GM12872 (cell line): ENCODE measurements at regions not wholly inside any gene's neighbourhood (a gene's known extent, or its start where the extent isn't known, plus 50 kb on each side); places are given as distances from the start of the nearest gene placed in this dataset.

Experiments
- TF ChIP-seq, protein P1 (sequence below): IDR thresholded peaks from 3 replicates; pipeline ENCODE4 v1.5.1; 2011; ENCODE audit warnings: low read depth, mild to moderate bottlenecking, low read length, moderate library complexity; ENCODE audit not compliant: insufficient read depth

DNA sequence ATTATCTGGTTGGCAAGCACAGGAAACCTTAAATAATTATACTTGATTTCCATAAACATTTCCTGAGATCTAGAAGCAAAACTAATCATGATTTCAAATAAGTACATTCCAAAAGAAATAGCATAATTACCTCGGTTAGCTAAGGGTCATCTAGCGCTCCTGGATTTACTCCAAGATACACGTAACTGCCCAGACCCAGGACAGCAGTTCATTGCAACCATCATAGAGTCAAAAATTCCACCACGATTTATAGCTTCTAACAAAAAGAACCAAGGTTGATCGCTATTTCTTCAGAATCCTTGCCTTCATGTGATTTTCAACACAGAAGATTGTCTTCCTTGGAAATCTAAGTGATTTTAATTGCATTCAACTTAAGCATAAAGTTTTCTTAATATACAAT, 1235.5 kb upstream of the TENM3 start:
- TF ChIP-seq, protein P1, sequence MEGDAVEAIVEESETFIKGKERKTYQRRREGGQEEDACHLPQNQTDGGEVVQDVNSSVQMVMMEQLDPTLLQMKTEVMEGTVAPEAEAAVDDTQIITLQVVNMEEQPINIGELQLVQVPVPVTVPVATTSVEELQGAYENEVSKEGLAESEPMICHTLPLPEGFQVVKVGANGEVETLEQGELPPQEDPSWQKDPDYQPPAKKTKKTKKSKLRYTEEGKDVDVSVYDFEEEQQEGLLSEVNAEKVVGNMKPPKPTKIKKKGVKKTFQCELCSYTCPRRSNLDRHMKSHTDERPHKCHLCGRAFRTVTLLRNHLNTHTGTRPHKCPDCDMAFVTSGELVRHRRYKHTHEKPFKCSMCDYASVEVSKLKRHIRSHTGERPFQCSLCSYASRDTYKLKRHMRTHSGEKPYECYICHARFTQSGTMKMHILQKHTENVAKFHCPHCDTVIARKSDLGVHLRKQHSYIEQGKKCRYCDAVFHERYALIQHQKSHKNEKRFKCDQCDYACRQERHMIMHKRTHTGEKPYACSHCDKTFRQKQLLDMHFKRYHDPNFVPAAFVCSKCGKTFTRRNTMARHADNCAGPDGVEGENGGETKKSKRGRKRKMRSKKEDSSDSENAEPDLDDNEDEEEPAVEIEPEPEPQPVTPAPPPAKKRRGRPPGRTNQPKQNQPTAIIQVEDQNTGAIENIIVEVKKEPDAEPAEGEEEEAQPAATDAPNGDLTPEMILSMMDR, result no peak

DNA sequence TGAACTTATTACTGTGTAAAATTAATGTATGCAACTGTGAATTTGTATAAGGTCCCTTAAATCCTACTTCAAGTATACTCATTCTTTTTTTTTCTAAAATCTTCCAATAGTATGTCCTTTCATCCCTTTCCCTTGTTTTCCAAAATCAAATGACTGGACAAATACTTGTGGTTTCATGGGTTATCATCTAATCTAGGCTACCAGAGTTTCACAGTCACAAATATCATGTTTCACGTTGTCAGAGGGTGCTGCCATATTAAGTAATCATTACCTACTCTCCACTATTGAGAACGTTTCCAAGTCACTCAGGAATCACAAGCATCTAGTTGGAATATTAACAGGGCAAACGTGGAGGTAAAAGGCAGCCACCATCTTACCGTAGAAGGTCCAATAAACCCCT, 1235.0 kb upstream of the TENM3 start:
- TF ChIP-seq, protein P1, result no peak

DNA sequence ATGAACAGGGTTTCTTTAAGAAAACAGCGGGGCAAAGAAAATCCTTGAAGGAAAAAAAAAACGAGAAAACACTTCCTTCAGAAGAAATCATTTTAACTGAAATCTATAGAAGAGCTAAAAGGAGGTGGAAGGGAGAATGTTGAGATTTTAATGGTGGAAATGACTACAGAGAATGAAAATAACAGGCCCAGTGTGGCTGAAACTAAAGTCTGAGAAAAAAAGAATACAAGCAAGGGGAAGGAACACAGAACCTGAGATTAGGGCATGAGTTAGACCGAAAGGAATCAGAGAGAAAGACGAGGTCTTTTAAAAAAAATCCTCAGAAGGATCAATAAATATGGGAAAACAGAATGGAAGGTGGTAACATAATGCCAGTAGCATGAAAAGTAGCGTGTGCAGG, 1230.0 kb upstream of the TENM3 start:
- TF ChIP-seq, protein P1, result no peak

DNA sequence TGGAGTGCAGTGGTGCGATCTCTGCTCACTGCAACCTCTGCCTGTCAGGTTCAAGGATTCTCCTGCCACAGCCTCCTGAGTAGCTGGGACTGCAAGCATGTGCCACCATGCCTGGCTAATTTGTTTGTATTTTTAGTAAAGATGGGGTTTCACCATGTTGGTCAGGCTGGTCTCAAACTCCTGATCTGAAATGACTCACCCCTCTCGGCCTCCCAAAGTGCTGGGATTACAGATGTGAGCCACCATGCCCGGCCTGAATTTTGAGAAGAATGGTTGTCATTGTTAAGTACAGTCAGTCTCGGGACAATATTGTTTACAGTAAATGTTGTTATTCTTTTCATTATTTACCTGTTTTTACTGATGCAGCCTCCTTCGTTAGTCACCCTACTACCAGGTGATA, 1226.2 kb upstream of the TENM3 start:
- TF ChIP-seq, protein P1, result no peak

- TF ChIP-seq, protein P1, result no peak
Observed at GRCh38 chr4:181018472-181018871, 1224.7 kb upstream of the TENM3 start.

DNA sequence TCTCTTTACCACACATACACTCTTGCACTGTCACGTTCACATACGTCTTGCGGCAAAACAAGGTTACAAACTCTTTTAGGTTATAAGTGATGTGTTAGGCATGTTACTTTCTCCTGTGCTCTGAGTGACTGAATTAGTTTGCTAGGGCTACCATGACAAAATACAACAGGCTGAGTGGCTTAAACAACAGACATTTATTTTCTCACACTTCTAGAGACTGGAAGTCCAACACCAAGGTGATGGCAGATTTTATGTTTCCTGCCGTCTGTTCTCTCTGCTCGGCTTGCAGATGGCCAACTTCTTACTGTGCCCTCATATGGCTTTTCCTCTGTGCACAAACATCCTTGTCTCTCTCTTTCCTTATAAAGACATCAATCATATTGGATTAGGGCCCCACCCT, 1224.3 kb upstream of the TENM3 start:
- TF ChIP-seq, protein P1, result no peak

- TF ChIP-seq, protein P1, result no peak
Observed at GRCh38 chr4:181020456-181020855, 1222.7 kb upstream of the TENM3 start.

GRCh38 chr4:181021213-181021612, 1222.0 kb upstream of the TENM3 start:
- TF ChIP-seq, protein P1, result no peak
